HPDE6-E6E7 (cell line): ENCODE measurements at regions not wholly inside any gene's neighbourhood (a gene's known extent, or its start where the extent isn't known, plus 50 kb on each side); places are given as distances from the start of the nearest gene placed in this dataset.
"Not testable (repeated sequence)": the region's sequence is repeated elsewhere in the genome, so short reads cannot be mapped to it uniquely, and the experiment has no call there.

ENCODE experiments used
- DNase-seq: peaks from one replicate; pipeline ENCODE4 v3.0.0; 2011; ENCODE audit warnings: missing footprints; ENCODE audit errors: extremely low spot score

DNA sequence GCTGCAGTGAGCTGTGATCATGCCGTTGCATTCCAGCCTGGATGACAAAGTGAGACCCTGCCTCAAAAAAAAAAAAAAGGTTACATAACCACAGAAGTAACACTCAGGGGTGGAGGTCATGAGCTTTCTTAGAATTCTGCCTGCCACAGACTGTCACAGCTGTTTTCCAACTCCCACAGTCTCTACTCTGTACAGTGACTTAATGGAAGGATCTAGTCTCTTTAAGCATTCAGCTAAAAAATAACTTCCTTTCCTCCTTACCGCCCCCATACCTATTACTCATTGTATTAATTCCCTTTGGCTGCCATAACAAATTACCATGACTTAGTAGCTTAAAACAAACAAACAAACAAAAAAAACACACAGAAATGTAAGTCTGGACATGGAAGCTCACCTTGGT is 99.6 kb upstream of the UBE2E1 start:
- DNase-seq = no peak

- DNase-seq = no peak
These were observed 95.8 kb upstream of the UBE2E1 start for GRCh38 chr3:23709987-23710386.

DNA sequence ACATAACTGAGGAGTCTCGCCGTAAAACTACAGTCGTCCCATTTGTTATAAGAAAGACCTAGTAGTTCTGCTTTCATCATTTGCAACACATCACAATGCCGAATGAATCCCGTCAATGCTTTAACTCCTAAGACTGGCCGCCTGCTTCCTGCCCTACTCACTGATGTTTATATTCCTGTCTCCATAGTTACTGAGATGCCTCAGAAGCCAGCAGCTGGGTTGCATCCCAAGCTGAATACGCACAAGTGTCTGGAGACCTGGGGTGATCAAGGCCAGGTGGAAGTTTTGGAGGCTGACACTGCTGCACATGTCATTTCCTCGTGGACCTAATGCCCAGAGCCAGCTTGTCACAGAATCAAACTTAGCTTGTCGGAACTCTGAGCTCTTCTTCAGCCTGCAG is 95.2 kb upstream of the UBE2E1 start:
- no peak for DNase-seq

- no peak for DNase-seq
These were observed 93.8 kb upstream of the UBE2E1 start for GRCh38 chr3:23711916-23712494.

DNA sequence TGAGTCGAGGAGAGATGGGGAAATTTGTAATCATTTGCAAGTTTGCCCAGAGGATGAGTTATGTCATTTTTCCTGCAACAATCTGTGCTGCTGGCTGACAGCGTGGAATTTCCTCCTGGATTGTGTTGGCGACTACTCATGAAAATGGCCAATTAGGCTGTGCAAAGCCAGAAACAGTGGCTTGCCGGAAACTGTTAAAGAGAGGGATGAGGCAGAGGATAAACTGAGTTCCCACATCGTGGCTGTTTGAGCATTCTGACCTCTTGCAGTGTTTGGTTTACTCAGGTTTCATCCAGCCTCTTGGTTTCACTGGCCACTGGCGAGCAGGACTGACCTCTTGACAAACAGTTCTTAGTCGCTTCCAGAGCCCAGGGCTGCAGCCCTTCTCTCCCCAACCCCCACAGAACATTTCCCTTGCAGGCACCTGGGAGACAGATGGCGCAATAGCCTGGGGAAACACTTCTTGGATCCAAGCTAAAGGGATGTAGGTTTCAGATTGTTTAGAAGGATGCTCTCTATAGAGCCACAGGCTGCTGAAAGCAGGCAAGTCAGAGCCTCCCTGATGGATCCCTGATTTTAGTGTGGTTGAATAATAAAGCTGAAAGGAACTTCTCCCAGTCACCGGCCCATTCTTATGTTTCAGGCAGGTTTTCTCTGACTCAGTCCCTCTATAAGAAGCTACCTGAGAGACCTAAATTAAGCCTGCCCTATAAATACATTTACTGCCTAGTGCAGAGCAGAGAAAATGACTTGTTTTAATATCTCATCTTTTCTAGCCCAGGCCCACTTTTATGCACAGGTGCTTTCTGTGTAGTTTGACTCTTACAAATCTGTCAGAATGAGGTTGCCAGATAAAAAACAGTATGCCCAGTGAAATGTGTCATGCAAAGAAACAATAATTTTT is 92.8 kb upstream of the UBE2E1 start:
- no peak for DNase-seq

- DNase-seq = no peak
These were observed 92.1 kb upstream of the UBE2E1 start for GRCh38 chr3:23713641-23714040.

DNA sequence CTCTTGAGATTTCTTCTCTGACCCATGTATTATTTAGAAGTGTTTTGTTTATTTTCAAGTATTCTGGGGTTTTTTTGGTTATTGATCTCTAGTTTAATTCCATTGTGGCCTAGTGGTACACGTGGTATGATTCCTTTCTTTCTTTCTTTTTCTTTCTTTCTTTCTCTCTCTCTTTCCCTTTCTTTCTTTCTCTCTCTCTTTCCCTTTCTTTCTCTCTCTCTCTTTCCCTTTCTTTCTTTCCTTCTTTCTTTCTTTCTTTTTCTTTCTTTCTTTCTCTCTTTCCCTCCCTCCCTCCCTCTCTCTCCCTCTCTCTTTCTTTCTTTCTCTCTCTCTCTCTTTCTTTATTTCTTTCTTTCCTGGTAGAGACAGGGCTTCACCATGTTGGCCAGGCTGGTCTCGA is 85.7 kb upstream of the UBE2E1 start:
- no peak for DNase-seq

GRCh38 chr3:23720885-23721284 is 84.9 kb upstream of the UBE2E1 start:
- no peak for DNase-seq

DNA sequence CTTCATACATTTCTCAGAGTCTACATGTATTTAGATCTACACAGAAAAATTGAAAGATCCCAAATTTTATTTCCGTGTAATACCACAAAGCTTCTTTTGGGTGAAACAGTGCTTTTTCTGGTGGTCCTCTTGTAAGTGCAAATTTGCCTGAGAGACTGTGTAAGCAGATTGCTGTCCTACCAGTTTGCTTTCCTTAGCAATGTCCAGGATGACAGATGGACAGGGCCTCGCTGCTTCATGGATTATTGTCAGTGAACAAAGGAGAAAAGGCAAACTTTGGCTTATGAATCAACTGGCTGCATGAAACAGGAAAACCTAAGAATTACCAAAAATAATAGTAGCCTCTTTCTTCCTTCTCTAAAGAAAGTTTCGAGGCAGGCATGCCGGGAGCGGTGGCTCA is 82.6 kb upstream of the UBE2E1 start:
- no peak for DNase-seq

DNA sequence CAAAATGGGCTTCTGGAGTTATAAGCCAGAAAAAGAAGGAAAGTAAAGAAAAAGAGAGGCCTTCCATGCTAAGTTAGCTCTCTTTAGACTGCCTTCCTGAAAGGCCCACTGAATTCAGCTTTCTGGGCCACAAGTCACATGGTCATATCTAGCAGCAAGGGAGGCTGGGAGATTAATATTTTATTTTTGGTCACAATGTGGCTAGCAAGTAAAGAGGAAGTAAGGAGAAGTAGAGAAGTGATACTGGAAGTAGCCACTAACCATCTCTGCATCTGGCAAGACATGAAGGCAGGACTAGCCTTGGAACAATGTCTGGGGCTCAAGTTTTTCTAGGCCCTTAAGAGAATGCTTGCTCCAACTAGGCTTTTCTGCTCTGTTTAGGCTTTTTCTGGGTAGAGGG is 81.8 kb upstream of the UBE2E1 start:
- DNase-seq = no peak

DNA sequence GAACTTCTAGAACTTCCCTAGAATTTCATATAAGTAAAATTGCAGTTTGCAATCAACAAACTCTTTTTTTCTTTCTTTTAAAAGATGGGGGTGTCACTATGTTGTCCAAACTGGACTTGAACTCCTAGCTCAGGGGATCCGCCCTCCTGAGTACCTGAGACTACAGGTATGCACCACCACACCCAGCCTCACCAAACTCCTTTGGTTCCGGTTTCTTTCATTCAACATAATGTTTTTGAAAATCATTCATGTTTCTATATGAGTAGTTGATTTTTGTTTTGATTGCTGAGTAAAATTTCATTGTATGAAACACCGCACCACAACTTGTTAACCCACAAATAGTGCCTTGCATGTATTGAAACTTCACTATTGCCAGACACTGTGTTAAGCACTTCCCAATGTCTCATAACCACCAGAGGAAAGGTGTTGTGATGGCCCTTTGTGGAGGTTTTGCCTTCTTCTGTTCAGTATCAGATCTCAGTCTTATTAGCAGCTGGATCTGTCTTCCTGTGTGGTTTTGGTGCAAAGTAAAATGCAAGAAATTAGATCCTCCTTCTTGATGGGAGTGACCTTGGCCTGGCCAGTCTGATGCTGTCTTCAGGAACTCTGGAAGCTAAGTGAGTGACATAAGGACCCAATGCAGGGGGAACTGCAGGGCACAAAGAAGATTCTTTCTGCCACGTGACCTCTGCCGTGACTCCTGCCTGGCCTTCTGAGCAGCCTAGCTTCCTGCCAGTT is 78.8 kb upstream of the UBE2E1 start:
- DNase-seq = no peak

- no peak for DNase-seq
These were observed 77.1 kb upstream of the UBE2E1 start for GRCh38 chr3:23728601-23729117.

- not testable (repeated sequence) for DNase-seq
These were observed 76.4 kb upstream of the UBE2E1 start for GRCh38 chr3:23729362-23729761.

- DNase-seq = no peak
These were observed 71.3 kb upstream of the UBE2E1 start for GRCh38 chr3:23734481-23734880.

DNA sequence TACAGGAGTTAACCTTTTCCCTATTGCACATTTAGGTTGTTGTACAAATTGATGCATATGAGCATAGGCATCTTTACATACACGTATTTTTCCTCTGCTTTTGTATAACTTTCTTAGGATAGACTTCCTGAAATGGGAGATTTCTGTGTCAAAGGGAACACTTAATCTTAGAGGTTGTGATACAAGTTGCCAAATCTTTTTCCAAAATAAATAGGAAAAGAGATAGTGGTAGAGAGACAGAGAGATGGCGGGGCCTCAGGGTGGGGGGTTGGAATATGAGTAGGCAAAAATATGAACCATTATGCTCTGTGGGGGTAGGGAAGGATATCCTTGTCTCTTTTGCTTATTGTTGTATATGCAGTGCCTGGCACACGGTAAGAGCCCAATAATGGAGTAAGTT is 70.7 kb upstream of the UBE2E1 start:
- no peak for DNase-seq

GRCh38 chr3:23735535-23736326 is 70.0 kb upstream of the UBE2E1 start:
- no peak for DNase-seq

- DNase-seq = no peak
These were observed 66.8 kb upstream of the UBE2E1 start for GRCh38 chr3:23738944-23739343.

DNA sequence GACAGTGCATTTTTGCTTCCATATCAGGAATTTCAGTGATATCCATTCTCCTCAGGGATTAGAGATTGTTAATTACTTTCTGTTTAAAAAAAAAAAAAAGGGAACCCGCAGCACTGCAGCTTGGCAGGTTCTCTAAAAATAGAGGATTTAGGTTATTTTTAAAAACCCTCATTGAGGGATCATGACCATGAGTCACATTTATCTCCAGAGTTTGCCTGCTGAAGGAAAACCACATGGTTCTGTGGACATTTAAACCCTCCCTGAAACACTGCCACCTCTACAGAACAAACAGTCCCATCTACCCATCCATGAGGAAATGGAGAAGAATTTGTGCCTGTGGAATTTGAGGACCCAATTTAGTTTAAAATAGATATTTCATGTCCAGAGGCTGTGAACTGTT is 66.2 kb upstream of the UBE2E1 start:
- no peak for DNase-seq

GRCh38 chr3:23740517-23740965 is 65.2 kb upstream of the UBE2E1 start:
- peak; percentile 13 for DNase-seq

DNA sequence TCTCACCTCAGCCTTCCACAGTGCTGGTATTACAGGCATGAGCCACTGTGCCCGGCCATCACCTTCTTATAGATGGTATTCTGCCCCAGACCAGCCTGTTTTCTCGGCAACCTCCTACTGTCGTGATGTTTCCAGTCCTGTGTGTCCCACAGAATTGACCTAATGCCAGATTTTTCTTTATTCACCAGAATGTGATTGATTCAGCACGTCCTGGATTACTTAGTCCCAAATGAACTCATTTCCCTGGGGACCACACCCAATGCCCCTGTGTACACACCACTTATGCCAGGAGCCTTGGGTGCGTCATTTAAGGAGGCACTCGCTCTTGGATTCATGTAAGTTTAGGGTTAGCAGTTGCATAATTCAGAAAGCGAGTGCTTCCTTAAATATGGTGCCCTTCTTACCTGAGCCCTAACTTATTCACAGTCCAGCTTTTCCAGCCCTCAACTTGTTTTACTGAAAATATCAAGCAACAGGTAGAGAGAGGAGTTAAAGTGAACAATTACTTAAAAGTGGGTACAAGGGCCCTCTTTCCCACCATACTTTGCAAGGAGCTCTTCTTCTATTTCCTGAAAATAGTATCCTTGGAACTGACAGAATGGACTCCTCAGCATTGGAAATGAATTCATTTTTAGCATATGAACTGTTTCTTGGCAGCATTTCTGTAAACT is 64.6 kb upstream of the UBE2E1 start:
- peak; percentile 35 for DNase-seq
